Fibroblast of mammary gland (primary cell): ENCODE measurements at regions not wholly inside any gene's neighbourhood (a gene's known extent, or its start where the extent isn't known, plus 50 kb on each side); places are given as distances from the start of the nearest gene placed in this dataset.

ENCODE experiments used
- DNase-seq: peaks from one replicate; pipeline ENCODE4 v3.0.0-alpha.2; 2010; ENCODE audit warnings: low read depth
- H3K4me3 ChIP-seq: 2 replicates; pipeline ENCODE4 v1.5.1; 2011; ENCODE audit warnings: low read depth, mild to moderate bottlenecking, low read length, moderate library complexity; ENCODE audit not compliant: control insufficient read depth
- CTCF ChIP-seq: conservative IDR thresholded peaks from 2 replicates; pipeline ENCODE4 v1.5.1; 2011; ENCODE audit warnings: low read depth, low read length, inconsistent platforms; ENCODE audit not compliant: control insufficient read depth, insufficient read depth

- no peak for DNase-seq
- H3K4me3 ChIP-seq, result no peak overlapping the region
Measured at GRCh38 chr4:131531087-131531486, 1618.0 kb upstream of the PCDH10 start.

GRCh38 chr4:131534944-131535645 is 1614.0 kb upstream of the PCDH10 start:
- H3K4me3 ChIP-seq, result no peak overlapping the region
- no peak for DNase-seq
- TF ChIP-seq CTCF, result no peak

More at GRCh38 chr4:131531087-131531486, 1618.0 kb upstream of the PCDH10 start:
- no peak for TF ChIP-seq CTCF

GRCh38 chr4:131540256-131540655 is 1608.8 kb upstream of the PCDH10 start:
- no peak for TF ChIP-seq CTCF
- no peak for DNase-seq
- no peak overlapping the region for H3K4me3 ChIP-seq

GRCh38 chr4:131547506-131547981 is 1601.5 kb upstream of the PCDH10 start:
- TF ChIP-seq CTCF, result no peak
- DNase-seq, result no peak
- H3K4me3 ChIP-seq, result no peak overlapping the region

- no peak overlapping the region for H3K4me3 ChIP-seq
- TF ChIP-seq CTCF, result no peak
- DNase-seq, result no peak
Measured at GRCh38 chr4:131551306-131551705, 1597.8 kb upstream of the PCDH10 start.

- no peak for DNase-seq
- no peak overlapping the region for H3K4me3 ChIP-seq
- no peak for TF ChIP-seq CTCF
Measured at GRCh38 chr4:131566026-131566425, 1583.1 kb upstream of the PCDH10 start.
